ENCODE measurements at regions not wholly inside any gene's neighbourhood (a gene's known extent, or its start where the extent isn't known, plus 50 kb on each side); places are given as distances from the start of the nearest gene placed in this dataset.

- no peak for DNase-seq (ENCODE audit: low read depth in 3 of 3)
Measured at GRCh38 chr2:15779381-15780041, 160.8 kb upstream of the MYCN start.

DNA sequence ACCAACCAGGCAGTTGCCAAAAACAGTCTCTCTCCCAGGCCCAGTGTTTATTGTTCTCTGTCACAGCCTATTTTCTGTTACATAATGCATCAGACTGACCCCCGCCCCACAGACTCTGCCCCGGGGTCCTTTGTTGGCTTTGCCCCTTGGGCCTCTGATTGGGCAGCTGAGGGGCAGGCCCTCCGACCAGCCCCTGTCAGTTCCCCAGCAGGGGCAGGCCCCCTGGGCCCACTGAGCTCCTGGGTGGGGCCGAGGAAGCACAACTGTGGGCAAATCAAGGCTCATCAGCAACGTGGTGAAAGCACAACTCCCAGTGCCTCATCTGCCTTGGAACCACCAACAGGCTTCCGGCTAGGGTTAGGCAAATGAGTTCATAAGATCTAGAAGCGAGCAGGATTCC, 160.1 kb upstream of the MYCN start:
- DNase-seq (ENCODE audit: low read depth in 3 of 3), result no peak

DNA sequence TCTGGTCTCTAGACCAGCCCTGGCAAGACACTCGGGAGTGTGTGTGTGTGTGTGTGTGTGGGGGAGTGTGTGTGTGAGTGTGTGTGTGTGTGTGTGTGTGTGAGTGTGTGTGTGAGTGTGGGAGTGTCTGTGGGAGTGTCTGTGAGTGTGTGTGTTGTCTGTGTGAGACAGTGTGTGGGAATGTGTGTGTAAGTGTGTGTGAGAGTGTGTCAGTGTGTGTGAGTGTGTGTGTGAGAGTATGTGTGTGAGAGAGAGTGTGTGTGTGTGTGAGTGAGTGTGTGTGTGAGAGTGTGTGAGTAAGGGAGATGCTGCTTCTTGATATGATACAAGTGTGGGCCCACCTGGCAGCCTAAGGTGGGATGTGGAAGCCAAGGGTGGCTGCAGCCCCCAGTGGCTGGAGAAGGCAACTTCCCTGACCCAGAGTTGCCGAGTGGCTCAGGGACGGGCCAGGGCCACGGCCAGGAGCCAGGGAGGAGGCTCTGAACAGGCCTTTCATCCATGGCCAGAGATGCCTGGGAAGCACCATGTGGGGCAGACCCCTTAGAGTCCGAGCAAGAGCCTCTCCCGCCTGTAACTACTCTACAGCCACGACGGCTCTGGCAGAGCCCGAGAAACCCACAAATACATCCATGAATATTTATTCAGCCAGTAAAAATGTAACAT, 159.3 kb upstream of the MYCN start:
- DNase-seq (ENCODE audit: low read depth in 3 of 3), result no peak

GRCh38 chr2:15782009-15782751, 158.2 kb upstream of the MYCN start:
- DNase-seq (ENCODE audit: low read depth in 3 of 3), result no peak

DNA sequence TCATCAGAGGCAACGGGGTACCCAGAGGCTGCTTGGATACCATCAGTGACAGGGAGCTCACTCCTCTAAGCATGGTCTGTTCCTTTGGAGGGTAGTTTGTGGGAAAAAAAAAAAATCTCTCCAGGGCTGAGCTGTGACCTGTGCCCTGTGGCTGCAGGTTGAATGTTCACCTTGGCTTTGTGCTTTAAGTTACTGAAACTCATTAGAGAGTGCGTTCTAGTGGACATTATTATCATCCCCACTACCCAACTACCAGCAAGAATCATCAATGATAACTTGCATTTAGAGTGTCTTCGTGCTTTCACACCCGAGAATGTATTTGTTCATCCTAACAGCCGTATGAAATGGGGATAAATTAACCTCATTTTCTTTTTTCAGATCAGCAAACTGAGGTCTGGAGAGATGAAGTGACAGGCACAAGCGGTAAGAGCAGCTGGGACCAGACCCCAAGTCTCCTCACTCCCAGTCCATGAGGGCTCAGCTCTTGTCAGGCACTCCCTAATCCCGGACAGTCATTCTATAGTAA, 157.5 kb upstream of the MYCN start:
- no peak for DNase-seq (ENCODE audit: low read depth in 3 of 3)

DNA sequence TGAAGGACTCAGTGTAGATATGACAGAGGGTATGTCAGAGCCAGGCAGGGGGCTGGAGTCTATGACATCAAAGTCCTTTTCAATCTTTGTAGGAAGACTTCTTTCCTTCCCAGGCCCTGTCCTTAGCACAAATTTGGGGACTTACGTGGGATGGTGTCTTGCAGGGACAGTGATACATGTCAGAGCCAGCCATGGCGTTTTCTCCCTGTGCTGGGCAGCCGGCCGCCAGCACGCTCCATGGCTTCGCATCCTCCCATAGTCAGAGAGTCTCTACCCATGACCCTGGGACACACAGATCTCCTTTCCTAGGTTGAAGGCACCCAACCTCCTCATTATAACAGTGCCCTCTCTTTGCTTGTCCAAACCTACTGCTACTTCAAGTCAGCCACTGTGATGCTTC, 156.9 kb upstream of the MYCN start:
- no peak for DNase-seq (ENCODE audit: low read depth in 3 of 3)

DNA sequence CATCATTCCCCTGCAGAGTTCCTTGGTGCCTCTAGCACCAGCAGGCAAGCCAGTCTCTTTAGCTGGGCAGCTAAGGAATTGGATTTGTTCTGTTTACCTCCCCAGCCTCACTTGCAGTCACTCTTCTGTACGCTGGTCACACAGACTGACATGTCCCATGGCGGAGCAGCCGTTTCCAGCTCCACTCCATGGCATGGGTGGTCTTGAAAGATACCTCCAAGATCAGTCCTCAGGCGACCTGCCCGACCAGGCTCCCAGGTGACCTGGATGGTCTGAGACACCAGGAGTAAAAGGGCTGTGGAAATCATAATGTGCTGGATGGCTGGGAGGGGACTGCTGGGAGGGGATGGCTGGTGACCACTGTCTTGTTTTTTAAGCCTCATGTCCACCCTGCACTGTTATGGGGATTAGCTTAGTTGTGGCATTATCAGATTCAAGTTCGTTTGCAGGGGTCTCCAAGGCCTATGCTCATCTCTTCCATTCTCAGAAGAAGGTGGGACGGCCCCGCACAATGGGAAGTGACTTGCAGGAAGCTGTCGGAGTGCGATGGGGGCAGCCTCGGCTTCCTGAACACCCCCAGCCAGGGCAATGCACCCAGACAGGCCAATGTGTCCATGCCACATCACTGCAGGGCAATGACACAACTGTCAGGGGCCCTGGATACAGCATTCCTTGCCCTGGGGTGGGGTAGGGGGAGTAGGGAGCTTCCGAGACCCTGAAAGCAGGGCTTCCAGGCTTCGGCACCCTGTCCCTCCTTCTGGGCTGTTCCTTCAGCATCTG, 156.1 kb upstream of the MYCN start:
- DNase-seq (ENCODE audit: low read depth in 3 of 3), result no peak

DNA sequence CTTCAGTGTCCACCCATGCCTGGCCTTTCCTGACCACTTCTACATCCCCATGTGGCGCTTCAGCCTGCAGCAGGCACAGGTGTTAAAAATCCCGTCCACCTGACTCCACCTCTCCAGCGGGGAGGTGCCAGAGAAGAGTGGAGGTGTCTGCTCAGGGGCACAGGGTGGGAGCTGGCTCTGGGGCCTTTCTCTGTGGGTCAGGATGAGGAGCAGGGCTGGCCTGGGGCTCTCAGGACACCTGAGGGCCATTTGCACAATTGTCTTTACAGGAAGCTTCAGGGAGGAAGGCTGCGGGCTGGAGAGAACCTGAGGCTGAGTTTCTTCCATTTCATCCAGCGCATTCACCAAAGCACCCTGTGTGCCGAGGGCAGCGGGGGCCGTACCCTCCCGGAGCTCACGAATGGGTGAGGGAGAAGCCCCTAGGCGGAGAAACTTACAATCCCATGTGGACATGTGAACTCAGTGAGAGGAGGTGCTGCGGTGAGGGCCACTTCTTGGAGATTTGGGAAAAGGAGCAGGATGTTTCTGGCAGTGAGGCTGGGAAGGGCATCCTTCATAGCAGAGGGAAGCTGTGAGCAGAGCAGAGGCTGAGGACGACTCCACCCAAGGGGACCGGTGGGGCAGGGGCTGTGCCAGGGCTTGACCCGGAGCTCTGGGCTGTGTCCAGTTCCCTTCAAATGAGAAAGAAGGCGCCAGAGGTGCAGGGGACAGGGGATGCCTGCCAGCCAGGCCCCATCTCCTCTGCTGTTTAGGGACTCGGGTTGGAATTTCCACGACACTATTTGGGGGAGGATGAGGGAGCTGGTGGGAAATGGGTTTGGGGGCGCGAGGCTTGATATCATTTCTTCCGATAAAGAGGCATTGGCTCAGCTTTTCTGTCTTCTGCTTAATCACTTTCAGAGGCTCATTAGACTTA, 155.2 kb upstream of the MYCN start:
- no peak for DNase-seq (ENCODE audit: low read depth in 3 of 3)

- DNase-seq (ENCODE audit: low read depth in 3 of 3), result no peak
Measured at GRCh38 chr2:15786003-15786654, 154.2 kb upstream of the MYCN start.

DNA sequence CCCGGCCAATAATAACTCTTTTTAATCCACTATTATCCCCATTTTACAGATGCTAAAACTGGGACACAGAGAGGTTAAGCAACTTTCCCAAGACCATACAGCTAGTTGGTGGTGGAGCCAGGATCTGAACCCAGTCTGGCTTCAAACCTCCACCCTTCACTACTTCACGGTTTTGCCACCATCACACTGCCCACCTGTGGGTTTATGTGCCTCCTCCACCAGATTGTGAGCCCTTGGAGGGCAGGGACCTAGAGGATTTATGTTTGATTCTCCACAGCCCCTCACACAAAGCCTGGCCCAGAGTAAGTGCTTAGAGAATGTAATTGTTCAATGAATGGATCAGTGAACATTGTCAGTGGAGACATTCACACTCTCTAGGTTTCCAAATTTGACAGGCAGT, 153.4 kb upstream of the MYCN start:
- no peak for DNase-seq (ENCODE audit: low read depth in 3 of 3)

DNA sequence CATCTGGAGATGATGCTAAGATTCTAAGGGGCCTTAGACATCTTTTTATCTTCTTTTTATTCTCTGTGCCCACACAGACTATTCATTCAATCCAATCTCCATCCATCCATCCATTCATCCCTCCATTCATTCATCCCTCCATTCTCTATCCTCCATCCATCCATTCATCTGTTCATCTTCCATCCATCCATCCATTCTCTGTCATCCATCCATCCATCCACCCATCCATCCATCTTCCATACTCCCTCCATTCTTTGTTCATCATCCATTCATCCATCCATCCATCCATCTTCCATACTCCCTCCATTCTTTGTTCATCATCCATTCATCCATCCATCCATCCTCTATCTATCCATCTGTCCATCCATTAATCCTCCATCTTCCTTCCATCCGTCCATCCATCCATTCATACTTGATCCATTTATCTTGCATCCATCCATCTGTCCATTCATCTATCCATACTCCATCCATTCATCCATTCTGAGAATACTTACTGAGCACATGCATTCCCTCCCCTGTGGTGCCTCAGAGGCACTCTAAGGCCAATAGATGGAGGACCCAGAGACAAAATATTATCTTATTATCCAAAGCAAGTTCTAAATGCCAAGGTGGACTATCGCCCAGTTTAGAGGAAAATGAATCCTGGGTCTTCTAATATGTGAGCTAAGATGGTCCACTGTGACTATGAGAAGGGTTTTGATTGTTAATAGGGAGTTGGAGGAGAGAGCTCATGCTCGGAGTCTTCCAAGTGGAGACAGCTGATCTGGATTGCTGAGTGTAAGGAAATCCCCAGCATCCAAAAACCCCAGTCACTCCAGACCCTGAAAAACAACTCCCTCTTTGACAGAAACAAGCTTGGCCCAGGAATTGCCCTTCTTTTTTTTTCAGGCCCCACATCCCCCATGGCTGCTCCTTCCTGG, 152.6 kb upstream of the MYCN start:
- DNase-seq (ENCODE audit: low read depth in 3 of 3), result no peak

DNA sequence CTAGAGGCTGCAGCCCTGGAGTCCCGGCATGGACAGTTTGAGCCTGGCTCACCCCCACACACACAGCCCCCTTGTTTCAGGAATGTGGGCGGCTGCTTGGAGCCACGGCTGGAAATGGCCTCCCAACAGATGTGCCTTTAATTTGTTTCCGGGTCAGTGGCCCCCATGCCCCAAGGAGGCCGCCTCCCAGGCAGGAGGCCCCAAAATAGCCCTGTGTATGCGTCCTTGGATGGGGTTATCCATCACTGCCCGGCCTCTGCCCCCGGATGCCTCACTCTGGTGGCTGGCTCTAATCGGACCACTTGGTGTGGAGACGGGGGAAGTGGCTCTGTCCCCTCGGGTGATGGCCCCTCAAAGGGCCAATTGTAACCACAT, 151.9 kb upstream of the MYCN start:
- DNase-seq (ENCODE audit: low read depth in 3 of 3), result no peak

DNA sequence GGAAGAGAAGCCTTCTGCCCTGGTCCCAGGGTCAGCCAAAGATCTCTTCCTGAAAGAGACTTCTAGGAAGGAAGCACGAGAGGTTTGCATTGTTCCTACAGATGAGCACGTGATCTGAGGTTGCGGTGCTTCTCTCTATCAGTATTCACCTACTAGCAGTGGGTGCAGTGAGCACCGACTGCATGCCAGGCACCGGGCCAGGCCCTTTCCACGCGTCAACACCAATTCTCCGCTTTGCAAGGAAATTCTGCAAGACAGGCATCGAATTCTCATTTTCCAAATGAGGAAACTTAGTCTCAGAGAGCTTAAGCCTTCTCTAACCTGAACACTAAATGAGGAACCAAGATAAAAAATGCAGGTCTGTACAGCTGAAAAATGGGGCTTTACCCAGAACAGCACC, 151.5 kb upstream of the MYCN start:
- DNase-seq (ENCODE audit: low read depth in 3 of 3), result no peak

DNA sequence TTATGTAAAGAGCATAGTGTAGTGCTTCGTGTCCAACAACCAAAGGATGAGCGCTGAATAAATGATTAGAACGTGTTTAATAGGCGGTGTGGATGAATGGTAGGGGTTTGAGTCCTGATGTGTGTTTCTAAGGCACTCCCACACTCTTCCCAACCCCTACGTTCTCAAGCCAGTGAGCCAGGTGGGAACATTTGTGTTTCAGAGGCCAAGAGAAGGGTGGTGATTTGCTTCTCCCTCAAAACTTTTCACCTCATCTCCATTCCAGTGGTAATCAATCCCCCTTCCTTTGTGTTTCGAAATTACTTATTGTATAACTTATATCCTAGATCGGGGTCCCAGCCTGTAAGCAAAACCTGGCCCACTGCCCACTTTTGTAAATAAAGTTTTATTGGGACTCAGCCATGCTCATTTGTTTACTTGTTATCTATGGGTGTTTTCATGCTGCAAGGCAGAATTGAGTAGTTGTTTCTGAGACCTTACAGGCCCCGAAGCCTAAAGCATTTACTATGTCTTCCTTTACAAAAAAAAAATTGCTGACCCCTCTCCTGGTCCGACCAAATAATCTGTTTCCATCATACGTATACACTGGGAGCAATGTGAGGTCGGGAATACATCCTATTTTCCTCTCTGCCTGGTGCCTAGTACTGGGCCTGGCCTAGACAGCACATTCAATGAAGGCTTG, 150.8 kb upstream of the MYCN start:
- DNase-seq (ENCODE audit: low read depth in 3 of 3), result no peak

DNA sequence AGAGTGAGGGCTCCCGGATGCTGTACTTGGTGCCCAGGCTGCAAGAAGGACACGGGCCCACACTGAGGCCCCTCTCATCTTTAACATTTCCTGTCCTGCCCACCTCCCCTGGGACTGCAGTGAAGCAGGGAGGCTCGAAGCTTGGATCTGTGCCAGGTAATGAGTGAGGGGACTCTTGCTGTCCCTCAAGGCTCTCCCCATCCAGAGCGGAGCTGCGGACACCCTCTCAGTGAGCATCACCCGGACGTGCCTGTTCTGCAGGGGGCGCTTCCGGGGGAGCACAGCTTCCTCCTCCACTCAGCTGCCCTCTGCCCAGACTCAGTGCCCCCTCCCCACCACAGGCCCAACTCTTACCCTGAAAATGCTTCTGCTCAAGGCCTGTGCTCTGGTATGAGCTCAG, 150.0 kb upstream of the MYCN start:
- no peak for DNase-seq (ENCODE audit: low read depth in 3 of 3)

GRCh38 chr2:15790838-15791237, 149.5 kb upstream of the MYCN start:
- DNase-seq (ENCODE audit: low read depth in 3 of 3), result no peak

GRCh38 chr2:15791294-15791693, 149.1 kb upstream of the MYCN start:
- DNase-seq (ENCODE audit: low read depth in 3 of 3), result no peak

DNA sequence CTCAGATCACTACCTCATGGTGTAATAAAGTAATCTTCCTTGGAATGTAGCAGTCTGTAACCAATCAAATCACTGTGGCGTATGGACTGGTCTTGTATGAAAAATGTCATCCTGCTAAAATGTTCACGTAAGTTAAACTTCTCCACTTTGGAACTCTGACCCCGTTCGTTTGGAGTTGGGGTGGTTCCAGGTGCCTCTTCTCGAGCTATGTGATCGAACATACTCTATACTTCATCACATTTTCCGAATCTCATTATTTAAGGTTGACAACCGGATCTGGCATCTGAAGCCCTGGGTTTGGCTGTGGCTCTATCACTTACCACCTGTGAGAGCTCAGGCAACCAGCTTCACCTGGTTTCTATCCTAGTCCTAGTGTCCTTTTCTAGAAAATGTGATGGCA, 148.0 kb upstream of the MYCN start:
- no peak for DNase-seq (ENCODE audit: low read depth in 3 of 3)

All from stimulated activated CD4-positive, alpha-beta T cell treated with anti-CD3 and anti-CD28 coated beads, TNF-alpha, amount 100 ng/mL, for 24 hours (primary cell).